NB4 (cell line): ENCODE measurements at regions not wholly inside any gene's neighbourhood (a gene's known extent, or its start where the extent isn't known, plus 50 kb on each side); places are given as distances from the start of the nearest gene placed in this dataset.

ENCODE experiments used
- CTCF ChIP-seq: IDR thresholded peaks from one replicate; pipeline ENCODE4 v1.5.1; 2012; ENCODE audit warnings: low read depth, low read length
- MYC ChIP-seq: IDR thresholded peaks from 2 replicates; pipeline ENCODE4 v1.6.1; 2011; ENCODE audit warnings: low read depth, low read length

- TF ChIP-seq CTCF (no peak), MYC (no peak)
Measured at GRCh38 chr15:93171476-93171875, 82.5 kb upstream of the RGMA start.
